ENCODE measurements at regions not wholly inside any gene's neighbourhood (a gene's known extent, or its start where the extent isn't known, plus 50 kb on each side); places are given as distances from the start of the nearest gene placed in this dataset.

- peaks cover 0 to 3% (median 0%) of the 10 kb centered on the region in 4 experiments; a peak in 1 of 8 replicates for H3K36me3 ChIP-seq (ENCODE audit: control insufficient read depth in 2 of 4, insufficient read depth in 4 of 4, low read length in 3 of 4)
- no peaks in the 10 kb centered on the region for H3K79me2 ChIP-seq (ENCODE audit: control insufficient read depth in 1 of 2, insufficient read depth in 2 of 2, low read length in 2 of 2)
- H2AFZ ChIP-seq (ENCODE audit: low read length) = no peak overlapping the region
- H3K27ac ChIP-seq (ENCODE audit: low read depth, low read length) = no peak overlapping the region
- H3K4me1 ChIP-seq (replicated peaks in 1 of 4; ENCODE audit: control insufficient read depth in 3 of 4, insufficient read depth in 4 of 4, low read length in 3 of 4) = peaks cover 0 to 4% (median 0%) of the 10 kb centered on the region in 4 experiments; a peak in 1 of 7 replicates
- H3K4me3 ChIP-seq (ENCODE audit: extremely low read depth in 1 of 4, insufficient read depth in 2 of 4, low read depth in 3 of 4, low read length in 4 of 4) = no peak overlapping the region
- no peaks in the 10 kb centered on the region for H3K27me3 ChIP-seq (replicated peaks in 1 of 4; ENCODE audit: control insufficient read depth in 3 of 4, extremely low read depth in 1 of 4, insufficient read depth in 3 of 4, low read length in 3 of 4)
- H3K56ac ChIP-seq (replicated peaks; ENCODE audit: insufficient read length, low read depth, low read length) = no peak overlapping the region
- no peak overlapping the region for H2BK120ac ChIP-seq (replicated peaks; ENCODE audit: low read depth, low read length)
- no peaks in the 10 kb centered on the region for H3K9me3 ChIP-seq (ENCODE audit: insufficient read depth in 2 of 2, low read depth in 1 of 2, low read length in 1 of 2)
- H3K4ac ChIP-seq (replicated peaks; ENCODE audit: insufficient read length, low read depth, low read length) = no peak overlapping the region
- no peak overlapping the region for H3K9ac ChIP-seq (replicated peaks in 1 of 4; ENCODE audit: extremely low read depth in 1 of 4, low read depth in 3 of 4, low read length in 3 of 4)
- ChIA-PET POLR2A (ENCODE audit: partially characterized antibody) (no interaction called here), CTCF (ENCODE audit: partially characterized antibody) (interaction anchor here (2.1 kb wide), 1 partner anchor 8 kb away, joined by 8 read pairs; no protein-coding TSS in a partner anchor)
- no peaks in the 10 kb centered on the region for H3K79me1 ChIP-seq (ENCODE audit: low read depth, low read length)
- DNase-seq (ENCODE audit: low read depth in 1 of 2, low spot score in 2 of 2) = no peak
- no peak for TF ChIP-seq RAD21 (IDR thresholded peaks at IDR 0.05 in 1 of 2, conservative IDR thresholded peaks at IDR 0.05 in 1 of 2; ENCODE audit: low read depth in 2 of 2, low read length in 2 of 2)
- H4K91ac ChIP-seq (replicated peaks; ENCODE audit: insufficient read length, low read length) = no peak overlapping the region
- no peak overlapping the region for H3K4me2 ChIP-seq (ENCODE audit: insufficient read depth in 1 of 2, low read depth in 2 of 2, low read length in 2 of 2)
- FAIRE-seq = no peak
- H4K8ac ChIP-seq (ENCODE audit: extremely low read depth, insufficient read depth, low read length) = no peak overlapping the region
- no peak overlapping the region for H2AK5ac ChIP-seq (ENCODE audit: low read depth, low read length)
- H3K23ac ChIP-seq (ENCODE audit: insufficient read length) = no peak overlapping the region
- H4K20me1 ChIP-seq (replicated peaks in 1 of 2; ENCODE audit: control insufficient read depth in 1 of 2, insufficient read depth in 2 of 2, low read length in 2 of 2) = no peaks in the 10 kb centered on the region
- 87% methylated on average over 4 of the region's 4 CpGs; no CpG with 5 or more reads in 1 of the 2 experiments for WGBS, 2 experiments (ENCODE audit: extremely low coverage in 1 of 2, insufficient coverage in 1 of 2, insufficient read length in 1 of 2, insufficient replicate concordance in 2 of 2, low coverage in 1 of 2, low lambda C conversion rate in 2 of 2, missing lambda C conversion rate in 1 of 2)
- H3K18ac ChIP-seq (ENCODE audit: extremely low read depth, low read length) = no peak overlapping the region
- no peak overlapping the region for H2BK20ac ChIP-seq (ENCODE audit: low read length)
- no peak overlapping the region for H2BK5ac ChIP-seq (ENCODE audit: low read depth, low read length)
- H2BK15ac ChIP-seq (ENCODE audit: low read length) = no peak overlapping the region
- H3K23me2 ChIP-seq (ENCODE audit: low read depth, low read length) = no peaks in the 10 kb centered on the region
- no peak overlapping the region for H4K5ac ChIP-seq (ENCODE audit: insufficient read length, low read depth, low read length)
- H2BK12ac ChIP-seq (ENCODE audit: low read depth, low read length) = no peak overlapping the region
- no peak overlapping the region for H3K14ac ChIP-seq (ENCODE audit: insufficient read length)
Measured at GRCh38 chr2:167653131-167653530, 594.3 kb downstream of the STK39 start.
